ENCODE measurements at regions not wholly inside any gene's neighbourhood (a gene's known extent, or its start where the extent isn't known, plus 50 kb on each side); places are given as distances from the start of the nearest gene placed in this dataset.

DNA sequence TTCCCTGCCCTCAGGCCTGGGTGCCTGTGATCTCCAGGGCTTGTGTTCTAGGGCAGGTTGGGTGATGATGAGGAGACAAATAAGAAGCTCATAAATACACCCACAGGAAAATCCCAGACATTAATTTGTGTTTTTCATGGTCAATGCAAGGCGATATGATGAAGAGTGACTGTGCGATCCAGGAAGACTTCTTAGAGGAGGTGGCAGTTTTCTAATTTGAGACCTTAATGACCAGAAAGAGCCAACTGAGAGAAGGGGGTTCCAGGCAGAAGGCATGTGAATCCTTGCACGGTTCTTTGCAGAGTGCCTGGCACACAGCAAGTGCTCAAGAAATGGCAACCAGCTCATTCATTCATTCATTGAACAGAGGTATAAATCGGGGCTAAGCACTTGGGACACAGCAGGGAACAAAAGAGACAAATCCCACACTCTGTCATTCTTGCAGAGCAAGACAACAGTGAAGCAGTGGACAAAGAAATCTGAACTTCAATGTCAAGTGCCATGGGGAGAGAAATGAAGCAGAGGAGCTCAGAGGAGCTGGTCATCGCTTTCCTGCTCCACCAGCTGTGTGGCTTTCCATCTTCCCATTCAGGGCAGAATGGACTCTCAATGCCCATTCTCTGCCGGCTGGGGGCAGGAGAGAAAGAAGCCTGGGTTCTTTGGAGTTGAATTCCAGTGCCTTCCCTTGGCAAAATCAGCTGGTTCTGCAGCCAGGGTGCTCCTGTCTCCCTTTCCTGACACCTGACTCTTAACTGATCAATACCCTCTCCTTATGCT lies 128.3 kb downstream of the AACS start:
- H3K4me3 ChIP-seq (ENCODE audit: low read length in 3 of 3): no peak overlapping the region
- no peaks in the 10 kb centered on the region for H3K9me3 ChIP-seq (ENCODE audit: control insufficient read depth in 3 of 3, low read length in 3 of 3)
- H3K9ac ChIP-seq (ENCODE audit: low read depth in 1 of 3, low read length in 3 of 3): no peak overlapping the region
- no peaks in the 10 kb centered on the region for H3K36me3 ChIP-seq (ENCODE audit: control insufficient read depth in 3 of 3, insufficient read depth in 3 of 3, low read length in 3 of 3)
- no peaks in the 10 kb centered on the region for H3K4me1 ChIP-seq (ENCODE audit: control insufficient read depth in 3 of 3, insufficient read depth in 3 of 3, low read length in 3 of 3)
- H3K27ac ChIP-seq (ENCODE audit: low read depth, low read length): no peak overlapping the region
- peaks cover 42 to 53% (median 46%) of the 10 kb centered on the region in 3 donors for H3K27me3 ChIP-seq (ENCODE audit: control insufficient read depth in 3 of 3, insufficient read depth in 3 of 3, low read length in 3 of 3)

GRCh38 chr12:125194163-125194773 lies 129.0 kb downstream of the AACS start:
- no peaks in the 10 kb centered on the region for H3K4me1 ChIP-seq (ENCODE audit: control insufficient read depth in 3 of 3, insufficient read depth in 3 of 3, low read length in 3 of 3)
- peaks cover 36 to 50% (median 39%) of the 10 kb centered on the region in 3 donors for H3K27me3 ChIP-seq (ENCODE audit: control insufficient read depth in 3 of 3, insufficient read depth in 3 of 3, low read length in 3 of 3)
- H3K36me3 ChIP-seq (ENCODE audit: control insufficient read depth in 3 of 3, insufficient read depth in 3 of 3, low read length in 3 of 3): no peaks in the 10 kb centered on the region
- no peaks in the 10 kb centered on the region for H3K9me3 ChIP-seq (ENCODE audit: control insufficient read depth in 3 of 3, low read length in 3 of 3)
- no peak overlapping the region for H3K27ac ChIP-seq (ENCODE audit: low read depth, low read length)
- no peak overlapping the region for H3K9ac ChIP-seq (ENCODE audit: low read depth in 1 of 3, low read length in 3 of 3)
- H3K4me3 ChIP-seq (ENCODE audit: low read length in 3 of 3): no peak overlapping the region

DNA sequence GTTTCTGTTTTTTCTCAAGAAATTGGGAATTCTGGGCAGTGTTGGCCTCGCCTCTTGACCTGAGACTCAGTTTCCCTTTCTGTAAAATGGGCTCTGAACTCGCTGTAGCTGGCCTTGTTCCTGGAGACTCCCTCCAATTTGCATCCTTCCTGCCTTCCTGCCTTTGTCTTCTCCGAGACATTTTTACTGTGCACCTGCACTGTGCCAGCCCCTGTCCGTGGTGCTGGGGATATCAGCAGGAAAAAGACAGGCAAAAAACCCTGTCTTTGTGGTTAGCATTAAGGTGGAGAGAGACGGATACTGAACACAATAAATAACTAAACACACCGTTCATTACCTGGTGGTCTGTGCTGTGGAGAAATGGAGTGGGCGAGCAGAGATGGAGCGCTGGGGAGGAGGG lies 129.8 kb downstream of the AACS start:
- Histone ChIP-seq H3K9me3 (ENCODE audit: control insufficient read depth in 3 of 3, low read length in 3 of 3) (no peaks in the 10 kb centered on the region), H3K4me1 (ENCODE audit: control insufficient read depth in 3 of 3, insufficient read depth in 3 of 3, low read length in 3 of 3) (no peaks in the 10 kb centered on the region), H3K4me3 (ENCODE audit: low read length in 3 of 3) (no peak overlapping the region), H3K9ac (ENCODE audit: low read depth in 1 of 3, low read length in 3 of 3) (no peak overlapping the region), H3K27ac (ENCODE audit: low read depth, low read length) (no peak overlapping the region), H3K27me3 (ENCODE audit: control insufficient read depth in 3 of 3, insufficient read depth in 3 of 3, low read length in 3 of 3) (peaks cover 29 to 44% (median 32%) of the 10 kb centered on the region in 3 donors), H3K36me3 (ENCODE audit: control insufficient read depth in 3 of 3, insufficient read depth in 3 of 3, low read length in 3 of 3) (no peaks in the 10 kb centered on the region)

GRCh38 chr12:125197326-125197725 lies 132.1 kb downstream of the AACS start:
- Histone ChIP-seq H3K36me3 (ENCODE audit: control insufficient read depth in 3 of 3, insufficient read depth in 3 of 3, low read length in 3 of 3) (no peaks in the 10 kb centered on the region), H3K27me3 (ENCODE audit: control insufficient read depth in 3 of 3, insufficient read depth in 3 of 3, low read length in 3 of 3) (peaks cover 15 to 28% (median 25%) of the 10 kb centered on the region in 3 donors), H3K27ac (ENCODE audit: low read depth, low read length) (no peak overlapping the region), H3K9ac (ENCODE audit: low read depth in 1 of 3, low read length in 3 of 3) (no peak overlapping the region), H3K4me1 (ENCODE audit: control insufficient read depth in 3 of 3, insufficient read depth in 3 of 3, low read length in 3 of 3) (no peaks in the 10 kb centered on the region), H3K4me3 (ENCODE audit: low read length in 3 of 3) (no peak overlapping the region), H3K9me3 (ENCODE audit: control insufficient read depth in 3 of 3, low read length in 3 of 3) (peaks cover 3 to 8% (median 4%) of the 10 kb centered on the region in 3 donors)

- peaks cover 4 to 8% (median 6%) of the 10 kb centered on the region in 3 donors for H3K9me3 ChIP-seq (ENCODE audit: control insufficient read depth in 3 of 3, low read length in 3 of 3)
Observed at GRCh38 chr12:125198652-125199051, 133.4 kb downstream of the AACS start.

DNA sequence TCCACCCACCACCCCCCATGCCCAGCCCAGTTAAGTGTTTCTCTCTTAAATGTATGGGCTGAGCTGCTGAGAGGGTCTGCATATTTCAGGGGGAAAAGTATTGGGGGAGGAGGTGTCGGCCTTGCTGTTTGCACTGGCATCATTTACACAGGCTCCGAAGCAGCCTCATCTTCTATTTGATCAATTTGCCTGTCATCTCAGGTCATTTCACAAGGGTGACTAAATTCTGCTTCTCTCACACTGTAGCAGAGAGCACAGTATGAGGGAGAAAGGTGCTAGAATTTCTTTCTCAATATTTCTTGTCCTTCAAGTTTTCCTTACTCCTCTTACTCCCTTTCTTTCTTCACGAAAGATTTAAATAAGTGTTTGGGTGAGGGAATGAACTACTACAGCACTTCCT lies 135.9 kb downstream of the AACS start:
- Histone ChIP-seq H3K27me3 (ENCODE audit: control insufficient read depth in 3 of 3, insufficient read depth in 3 of 3, low read length in 3 of 3) (peaks cover 0 to 17% (median 6%) of the 10 kb centered on the region in 3 donors), H3K9me3 (ENCODE audit: control insufficient read depth in 3 of 3, low read length in 3 of 3) (peaks cover 4 to 8% (median 6%) of the 10 kb centered on the region in 3 donors), H3K9ac (ENCODE audit: low read depth in 1 of 3, low read length in 3 of 3) (no peak overlapping the region), H3K4me3 (ENCODE audit: low read length in 3 of 3) (no peak overlapping the region), H3K4me1 (ENCODE audit: control insufficient read depth in 3 of 3, insufficient read depth in 3 of 3, low read length in 3 of 3) (no peaks in the 10 kb centered on the region), H3K36me3 (ENCODE audit: control insufficient read depth in 3 of 3, insufficient read depth in 3 of 3, low read length in 3 of 3) (no peaks in the 10 kb centered on the region), H3K27ac (ENCODE audit: low read depth, low read length) (no peak overlapping the region)

More at GRCh38 chr12:125198652-125199051, 133.4 kb downstream of the AACS start:
- H3K36me3 ChIP-seq (ENCODE audit: control insufficient read depth in 3 of 3, insufficient read depth in 3 of 3, low read length in 3 of 3): no peaks in the 10 kb centered on the region
- H3K9ac ChIP-seq (ENCODE audit: low read depth in 1 of 3, low read length in 3 of 3): no peak overlapping the region
- no peaks in the 10 kb centered on the region for H3K4me1 ChIP-seq (ENCODE audit: control insufficient read depth in 3 of 3, insufficient read depth in 3 of 3, low read length in 3 of 3)
- no peak overlapping the region for H3K4me3 ChIP-seq (ENCODE audit: low read length in 3 of 3)
- no peak overlapping the region for H3K27ac ChIP-seq (ENCODE audit: low read depth, low read length)
- H3K27me3 ChIP-seq (ENCODE audit: control insufficient read depth in 3 of 3, insufficient read depth in 3 of 3, low read length in 3 of 3): peaks cover 2 to 17% (median 13%) of the 10 kb centered on the region in 3 donors

GRCh38 chr12:125201940-125202339 lies 136.7 kb downstream of the AACS start:
- Histone ChIP-seq H3K27ac (ENCODE audit: low read depth, low read length) (no peak overlapping the region), H3K9ac (ENCODE audit: low read depth in 1 of 3, low read length in 3 of 3) (no peak overlapping the region), H3K36me3 (ENCODE audit: control insufficient read depth in 3 of 3, insufficient read depth in 3 of 3, low read length in 3 of 3) (no peaks in the 10 kb centered on the region), H3K27me3 (ENCODE audit: control insufficient read depth in 3 of 3, insufficient read depth in 3 of 3, low read length in 3 of 3) (peaks cover 0 to 20% (median 6%) of the 10 kb centered on the region in 3 donors), H3K4me1 (ENCODE audit: control insufficient read depth in 3 of 3, insufficient read depth in 3 of 3, low read length in 3 of 3) (no peaks in the 10 kb centered on the region), H3K4me3 (ENCODE audit: low read length in 3 of 3) (no peak overlapping the region), H3K9me3 (ENCODE audit: control insufficient read depth in 3 of 3, low read length in 3 of 3) (peaks cover 4 to 8% (median 6%) of the 10 kb centered on the region in 3 donors)

DNA sequence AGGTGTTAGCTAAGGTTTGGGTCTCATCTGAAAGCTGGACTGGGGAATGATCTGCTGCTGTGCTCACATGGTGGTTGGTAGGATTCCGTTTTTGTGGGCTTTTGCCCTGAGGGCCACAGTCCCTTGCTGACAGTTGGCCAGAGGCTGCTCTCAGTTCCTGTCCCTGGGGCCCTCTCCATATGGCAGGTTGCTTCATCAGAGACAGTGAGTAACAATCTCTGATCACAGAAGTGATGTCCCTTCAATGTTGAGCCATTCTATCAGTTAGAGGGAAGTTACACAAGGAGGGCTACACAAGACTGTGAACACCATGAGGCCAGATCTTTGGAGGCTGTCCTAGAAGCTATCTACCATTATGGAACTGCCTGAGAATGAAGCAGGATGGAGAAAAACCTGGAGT lies 137.2 kb downstream of the AACS start:
- Histone ChIP-seq H3K27me3 (ENCODE audit: control insufficient read depth in 3 of 3, insufficient read depth in 3 of 3, low read length in 3 of 3) (peaks cover 0 to 25% (median 6%) of the 10 kb centered on the region in 3 donors), H3K9ac (ENCODE audit: low read depth in 1 of 3, low read length in 3 of 3) (no peak overlapping the region), H3K9me3 (ENCODE audit: control insufficient read depth in 3 of 3, low read length in 3 of 3) (peaks cover 4 to 8% (median 6%) of the 10 kb centered on the region in 3 donors), H3K4me3 (ENCODE audit: low read length in 3 of 3) (no peak overlapping the region), H3K27ac (ENCODE audit: low read depth, low read length) (no peak overlapping the region), H3K36me3 (ENCODE audit: control insufficient read depth in 3 of 3, insufficient read depth in 3 of 3, low read length in 3 of 3) (no peaks in the 10 kb centered on the region), H3K4me1 (ENCODE audit: control insufficient read depth in 3 of 3, insufficient read depth in 3 of 3, low read length in 3 of 3) (no peaks in the 10 kb centered on the region)

DNA sequence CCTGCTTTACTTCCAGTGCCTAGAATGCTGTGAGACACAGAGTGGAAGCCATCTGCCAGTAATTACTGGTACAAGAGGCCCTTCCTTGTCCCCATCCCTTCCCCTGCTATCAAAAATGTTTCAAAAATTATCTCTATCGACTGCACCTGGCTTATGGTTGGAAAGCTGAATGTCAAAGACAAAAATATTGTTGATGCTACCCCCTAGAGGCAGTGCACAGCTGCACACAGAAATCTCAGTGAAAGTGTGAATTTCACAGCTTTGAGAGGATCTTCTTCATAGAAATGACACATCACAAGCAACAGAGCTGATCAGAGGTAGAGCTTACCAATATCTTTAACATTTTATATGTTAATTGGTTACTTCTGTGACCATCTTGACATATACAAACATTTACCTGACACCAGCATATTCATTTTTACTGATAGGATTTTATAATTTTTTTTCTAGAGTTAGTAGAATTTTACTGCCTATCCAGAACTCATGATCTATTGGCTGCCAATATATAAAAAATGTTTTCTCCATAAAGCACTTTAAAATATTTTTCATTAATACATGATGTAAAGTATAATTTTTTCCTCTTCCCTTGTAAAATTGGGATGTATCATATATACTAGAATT lies 138.0 kb downstream of the AACS start:
- Histone ChIP-seq H3K9me3 (ENCODE audit: control insufficient read depth in 3 of 3, low read length in 3 of 3) (peaks cover 4 to 8% (median 6%) of the 10 kb centered on the region in 3 donors), H3K9ac (ENCODE audit: low read depth in 1 of 3, low read length in 3 of 3) (no peak overlapping the region), H3K4me1 (ENCODE audit: control insufficient read depth in 3 of 3, insufficient read depth in 3 of 3, low read length in 3 of 3) (no peaks in the 10 kb centered on the region), H3K27ac (ENCODE audit: low read depth, low read length) (no peak overlapping the region), H3K4me3 (ENCODE audit: low read length in 3 of 3) (no peak overlapping the region), H3K27me3 (ENCODE audit: control insufficient read depth in 3 of 3, insufficient read depth in 3 of 3, low read length in 3 of 3) (peaks cover 0 to 27% (median 6%) of the 10 kb centered on the region in 3 donors), H3K36me3 (ENCODE audit: control insufficient read depth in 3 of 3, insufficient read depth in 3 of 3, low read length in 3 of 3) (no peaks in the 10 kb centered on the region)

DNA sequence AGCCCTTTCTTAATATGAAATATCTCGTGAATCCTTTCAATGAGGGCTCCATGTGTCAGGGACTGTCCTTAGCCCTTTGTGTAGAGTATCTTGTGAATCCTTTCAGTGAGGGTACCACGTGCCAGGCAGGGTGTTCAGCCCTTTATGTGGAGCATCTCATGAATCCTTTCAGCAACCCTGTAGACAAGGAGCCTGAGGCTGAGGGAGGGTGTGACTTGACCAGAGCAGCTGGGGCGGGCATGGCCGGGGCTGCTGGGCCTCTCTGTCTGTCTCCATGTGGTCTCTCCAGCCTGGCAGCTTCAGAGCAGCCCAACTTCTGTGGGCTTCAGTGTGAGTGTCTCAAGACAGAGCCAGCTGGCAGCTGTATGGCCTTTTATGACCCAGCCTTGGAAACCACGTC lies 140.2 kb downstream of the AACS start:
- H3K9ac ChIP-seq (ENCODE audit: low read depth in 1 of 3, low read length in 3 of 3): no peak overlapping the region
- no peaks in the 10 kb centered on the region for H3K4me1 ChIP-seq (ENCODE audit: control insufficient read depth in 3 of 3, insufficient read depth in 3 of 3, low read length in 3 of 3)
- no peak overlapping the region for H3K4me3 ChIP-seq (ENCODE audit: low read length in 3 of 3)
- H3K27me3 ChIP-seq (ENCODE audit: control insufficient read depth in 3 of 3, insufficient read depth in 3 of 3, low read length in 3 of 3): peaks cover 0 to 30% (median 18%) of the 10 kb centered on the region in 3 donors
- H3K27ac ChIP-seq (ENCODE audit: low read depth, low read length): no peak overlapping the region
- peaks cover 4 to 8% (median 6%) of the 10 kb centered on the region in 3 donors for H3K9me3 ChIP-seq (ENCODE audit: control insufficient read depth in 3 of 3, low read length in 3 of 3)
- no peaks in the 10 kb centered on the region for H3K36me3 ChIP-seq (ENCODE audit: control insufficient read depth in 3 of 3, insufficient read depth in 3 of 3, low read length in 3 of 3)

Data from skeletal muscle tissue (tissue), 3 donors.